T-helper 2 cell treated with Interferon-gamma antibody and Interleukin-4, amounts not matched to agents 100 ng/mL and 5 ng/mL, for 36 hours (primary cell): ENCODE measurements at regions not wholly inside any gene's neighbourhood (a gene's known extent, or its start where the extent isn't known, plus 50 kb on each side); places are given as distances from the start of the nearest gene placed in this dataset.

ENCODE experiments used
- intact Hi-C: fragments of 100-400 bp; cut with micrococcal nuclease; formaldehyde crosslinking; loops from one replicate; pipeline ENCODE4 v1.15.1; 2023

- intact Hi-C loops: no loop called here
Observed at GRCh38 chr18:47601581-47602272, 328.7 kb downstream of the SMAD2 start.

DNA sequence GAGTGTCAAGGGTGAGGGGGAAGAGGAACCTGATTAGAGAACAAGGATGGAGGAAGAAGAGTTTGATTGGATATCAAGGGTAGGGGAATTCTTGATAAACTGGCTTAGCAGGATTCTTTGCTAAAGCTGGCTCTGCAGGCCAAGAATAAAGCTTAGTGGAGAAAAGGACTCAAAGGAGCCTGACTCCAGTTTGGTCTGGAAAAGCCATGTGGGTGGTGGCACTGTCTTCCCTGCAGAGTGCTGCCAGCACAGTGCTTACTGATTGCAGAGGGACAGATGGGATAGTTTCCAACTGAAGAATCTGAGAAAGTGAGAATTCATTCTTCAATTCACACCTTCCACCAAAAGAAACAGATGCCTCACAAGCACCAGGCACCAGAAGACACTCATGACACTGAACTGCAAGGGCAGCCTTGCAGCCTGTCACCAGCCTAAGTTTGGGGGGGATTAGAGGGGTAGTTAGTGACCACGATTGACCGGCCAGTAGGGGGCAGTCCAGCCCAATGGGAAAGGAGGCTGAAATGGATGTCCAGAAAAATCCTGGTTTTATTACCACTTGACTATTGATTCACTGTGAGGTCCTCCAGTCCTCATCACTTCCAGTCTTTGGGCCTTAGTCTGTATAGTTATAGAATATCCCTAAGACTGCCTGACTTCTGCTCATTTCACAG is 334.5 kb downstream of the SMAD2 start:
- intact Hi-C loops: loop anchor here (1.0 kb wide), 1 partner anchor 153 kb away; no protein-coding TSS in a partner anchor

DNA sequence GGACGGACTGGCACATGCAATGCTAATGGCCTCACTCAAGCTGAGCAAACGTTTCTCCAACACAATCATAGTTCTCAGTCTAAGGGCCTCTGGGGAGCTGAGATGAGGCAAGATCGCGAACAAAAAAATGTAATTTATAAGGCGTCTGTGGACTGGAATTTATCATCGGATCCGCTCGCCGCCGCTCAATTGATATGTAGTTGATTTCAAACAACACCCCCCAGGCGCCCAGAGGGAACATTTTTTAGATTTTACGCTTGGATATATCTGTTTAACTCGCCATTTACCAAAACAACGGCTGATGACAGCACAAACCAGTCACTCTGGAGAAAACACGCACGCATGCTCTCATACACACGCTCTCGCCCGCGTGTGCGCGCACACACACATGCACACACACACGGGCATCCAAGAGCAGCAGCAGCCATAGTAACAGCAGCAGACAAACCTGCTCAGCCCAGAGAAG is 335.8 kb downstream of the SMAD2 start:
- intact Hi-C loops: no loop called here

GRCh38 chr18:47593744-47594472 is 336.6 kb downstream of the SMAD2 start:
- intact Hi-C loops: no loop called here

- intact Hi-C loops: no loop called here
Observed at GRCh38 chr18:47591429-47591828, 339.0 kb downstream of the SMAD2 start.

DNA sequence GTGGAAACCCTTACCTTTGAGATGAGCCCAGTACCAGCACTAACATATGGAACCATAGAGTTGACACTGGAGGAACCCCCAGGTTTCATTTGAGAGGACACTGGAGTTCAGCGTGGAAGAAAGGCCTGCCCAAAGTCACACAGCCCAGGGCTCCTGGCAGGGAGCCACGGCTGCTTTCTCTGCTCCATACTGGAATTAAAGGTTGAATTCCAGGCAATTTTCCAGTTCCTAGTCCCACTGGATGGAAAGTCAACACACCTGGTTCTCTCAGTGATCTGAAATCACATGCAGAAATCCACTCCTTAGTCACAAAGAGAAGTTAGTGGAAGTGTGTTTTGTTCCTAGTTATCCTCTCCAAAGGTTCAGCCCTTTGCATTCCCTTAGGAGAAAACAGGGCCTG is 336.1 kb upstream of the SKOR2 start:
- intact Hi-C loops: no loop called here

DNA sequence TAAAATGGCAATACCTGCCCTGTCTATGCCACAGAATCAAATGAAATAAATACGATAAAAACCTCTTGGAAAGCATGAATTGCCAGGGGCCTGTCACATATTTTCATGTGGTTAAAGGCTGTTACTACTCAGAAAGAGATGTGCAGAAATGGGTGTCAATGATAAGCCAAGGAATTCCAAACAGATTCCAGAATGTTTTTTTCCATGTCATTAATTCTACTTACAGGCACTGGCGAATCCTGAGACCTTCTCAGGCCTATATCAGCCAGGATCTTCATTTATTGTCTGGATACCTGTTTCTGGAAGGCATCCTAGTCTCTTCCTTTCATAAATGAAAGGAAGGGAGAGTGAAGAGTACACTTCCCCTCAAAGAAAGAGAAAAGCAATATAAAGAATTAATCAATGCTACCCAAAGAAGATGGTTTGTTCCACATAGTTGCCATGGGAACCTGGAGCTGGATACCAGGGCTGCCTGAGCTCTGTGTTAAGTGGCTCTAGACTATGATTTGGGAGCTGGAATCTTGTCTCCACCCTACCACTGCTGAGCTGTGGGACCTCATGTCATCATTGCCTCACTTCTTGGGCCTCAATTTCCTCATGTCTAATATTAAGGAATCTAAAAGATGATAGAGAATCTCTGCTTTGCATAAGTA is 335.1 kb upstream of the SKOR2 start:
- intact Hi-C loops: no loop called here

DNA sequence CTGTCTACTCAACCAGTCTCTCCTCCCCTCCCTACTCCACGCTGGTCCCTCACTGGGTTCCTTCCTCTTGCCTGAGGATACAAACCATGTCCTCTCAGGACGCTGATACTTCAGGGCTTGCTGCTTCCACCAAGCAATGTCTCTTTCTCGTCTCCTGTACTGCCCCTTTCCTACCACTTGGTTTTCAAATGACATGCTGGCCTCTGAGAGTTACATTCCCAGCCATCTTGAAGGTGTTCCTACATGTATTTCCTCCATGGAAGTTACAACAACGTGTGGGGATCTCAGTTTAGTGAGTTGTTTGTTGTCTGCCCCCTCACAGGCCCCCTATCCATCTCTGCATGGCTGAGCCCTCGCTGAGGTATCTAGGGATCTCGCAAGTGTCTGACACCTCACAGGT is 334.5 kb upstream of the SKOR2 start:
- intact Hi-C loops: no loop called here

- intact Hi-C loops: no loop called here
Observed at GRCh38 chr18:47585136-47585535, 333.7 kb upstream of the SKOR2 start.

DNA sequence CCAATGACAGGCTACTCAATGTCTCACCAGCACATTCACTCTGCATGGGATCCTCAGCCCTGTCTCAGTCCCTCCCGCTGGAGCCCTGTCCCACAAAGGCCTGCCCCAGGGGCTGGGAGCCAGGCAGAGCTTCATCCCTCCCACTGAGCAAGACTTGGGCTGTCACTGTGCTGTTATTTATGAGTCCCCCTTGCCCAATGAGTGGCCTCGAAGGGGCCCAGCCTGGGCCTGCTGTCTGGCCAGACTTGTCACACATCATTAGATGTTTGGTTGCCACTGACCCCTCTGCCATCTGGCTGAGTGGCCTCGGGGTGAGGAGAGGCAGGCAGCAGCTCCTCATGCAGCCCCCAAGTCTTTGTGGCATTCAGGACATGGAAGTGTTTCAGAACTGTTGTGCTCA is 330.6 kb upstream of the SKOR2 start:
- intact Hi-C loops: no loop called here

- intact Hi-C loops: no loop called here
Observed at GRCh38 chr18:47577520-47577919, 326.1 kb upstream of the SKOR2 start.

DNA sequence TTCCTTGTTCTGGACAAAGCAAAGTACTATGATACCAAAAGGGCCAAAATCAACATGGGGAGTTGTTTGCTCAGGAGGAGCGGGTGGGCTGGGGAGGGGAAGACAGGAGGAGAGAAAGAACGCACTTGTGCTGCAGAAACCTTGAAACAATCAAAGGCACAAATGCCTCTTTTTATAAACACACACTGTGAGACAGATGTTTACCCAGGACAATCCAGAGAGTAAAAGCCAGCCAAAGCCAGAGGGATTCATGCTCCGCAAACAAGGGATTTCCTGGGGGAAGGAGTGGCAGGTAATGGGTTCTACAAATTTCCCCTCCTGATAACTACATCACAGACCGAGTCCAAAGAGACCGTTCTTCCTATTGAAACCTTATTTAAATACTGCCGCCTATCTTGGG is 323.5 kb upstream of the SKOR2 start:
- intact Hi-C loops: no loop called here

- intact Hi-C loops: no loop called here
Observed at GRCh38 chr18:47571957-47572356, 320.5 kb upstream of the SKOR2 start.

- intact Hi-C loops: no loop called here
Observed at GRCh38 chr18:47566809-47567208, 315.3 kb upstream of the SKOR2 start.

DNA sequence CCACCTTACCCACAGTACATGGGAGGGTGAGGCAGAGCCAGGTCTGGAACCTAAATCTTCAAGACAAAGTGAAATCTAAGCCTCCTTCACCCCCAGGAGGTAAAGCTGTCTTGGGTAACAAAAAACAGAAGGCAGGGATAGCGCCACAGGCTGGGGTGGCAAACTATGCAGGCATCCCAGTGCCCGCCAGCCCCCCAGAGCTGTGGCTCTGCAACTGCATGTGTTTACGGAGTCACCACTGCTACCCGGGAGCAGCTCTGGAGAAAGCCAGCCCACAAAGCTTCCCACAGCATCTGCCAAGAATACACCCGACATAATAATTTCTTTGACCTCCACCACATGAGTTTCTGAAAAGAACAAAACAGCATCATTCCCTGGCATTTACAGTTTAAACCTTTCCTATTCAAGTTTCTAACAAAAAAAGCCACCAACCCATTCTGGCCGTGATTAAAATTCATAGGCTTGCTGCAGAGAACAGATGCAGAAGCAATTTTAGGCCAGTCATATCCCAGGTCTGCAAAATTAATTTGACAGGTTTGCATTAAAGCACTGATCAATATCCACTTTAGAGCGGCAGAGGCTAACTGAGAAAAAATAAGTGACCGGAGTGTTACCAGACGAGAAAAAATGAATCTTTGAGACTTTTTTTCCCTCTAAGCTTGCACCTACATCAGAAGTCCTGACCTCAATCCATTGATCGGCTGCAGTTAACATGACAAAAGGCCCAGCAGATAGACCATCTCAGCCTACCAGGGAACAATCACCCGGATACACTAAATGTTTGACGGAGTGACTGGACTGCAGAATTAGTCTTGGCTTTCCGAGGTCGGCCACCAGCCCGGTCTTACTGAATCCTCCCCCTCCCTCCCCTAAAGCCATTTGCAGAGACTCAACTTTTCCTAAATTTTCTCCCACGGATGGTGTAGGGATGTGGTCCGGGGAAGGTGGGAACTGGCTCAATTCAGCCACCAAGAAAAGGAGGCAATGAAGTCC is 309.6 kb upstream of the SKOR2 start:
- intact Hi-C loops: no loop called here

- intact Hi-C loops: no loop called here
Observed at GRCh38 chr18:47558110-47558750, 306.8 kb upstream of the SKOR2 start.

DNA sequence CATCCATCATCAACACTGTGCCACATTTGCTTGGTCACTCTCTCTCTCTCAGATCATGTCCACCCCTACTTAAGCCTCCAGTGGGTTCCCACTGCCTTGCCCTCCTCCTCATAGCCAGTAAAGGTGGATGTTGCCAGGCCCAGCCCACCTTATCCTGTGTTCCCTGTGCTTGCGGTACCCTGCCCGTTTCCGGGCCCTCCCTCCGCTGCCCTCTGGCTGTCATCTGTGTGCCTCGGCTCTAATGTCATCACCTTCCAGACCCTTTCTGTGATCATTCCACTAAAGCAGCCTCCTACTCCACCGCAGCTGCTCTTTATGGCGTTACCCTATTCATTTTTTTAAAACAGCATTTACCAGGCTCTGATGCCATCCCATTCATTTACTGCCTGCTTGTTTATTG is 305.7 kb upstream of the SKOR2 start:
- intact Hi-C loops: no loop called here

- intact Hi-C loops: no loop called here
Observed at GRCh38 chr18:47552783-47553182, 301.3 kb upstream of the SKOR2 start.

DNA sequence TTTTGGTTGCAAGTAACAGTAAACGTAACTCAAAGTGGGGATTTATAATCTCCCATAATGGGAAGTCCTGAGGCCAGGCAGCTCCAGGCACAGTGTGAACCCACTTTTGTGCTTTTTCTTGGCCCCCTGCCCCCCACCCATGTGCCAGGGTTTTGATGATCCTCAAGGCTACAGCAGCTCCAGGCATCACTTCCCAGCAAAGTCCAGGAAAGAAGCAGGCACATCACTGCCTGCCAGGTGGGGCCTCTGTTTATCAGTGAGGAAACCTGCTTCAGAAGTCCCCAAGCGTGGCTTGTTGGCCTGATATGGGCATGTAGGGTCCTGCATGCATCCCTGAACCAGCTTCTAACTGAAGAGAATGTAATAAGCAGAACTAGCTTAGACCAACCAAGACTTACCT is 299.2 kb upstream of the SKOR2 start:
- intact Hi-C loops: no loop called here

DNA sequence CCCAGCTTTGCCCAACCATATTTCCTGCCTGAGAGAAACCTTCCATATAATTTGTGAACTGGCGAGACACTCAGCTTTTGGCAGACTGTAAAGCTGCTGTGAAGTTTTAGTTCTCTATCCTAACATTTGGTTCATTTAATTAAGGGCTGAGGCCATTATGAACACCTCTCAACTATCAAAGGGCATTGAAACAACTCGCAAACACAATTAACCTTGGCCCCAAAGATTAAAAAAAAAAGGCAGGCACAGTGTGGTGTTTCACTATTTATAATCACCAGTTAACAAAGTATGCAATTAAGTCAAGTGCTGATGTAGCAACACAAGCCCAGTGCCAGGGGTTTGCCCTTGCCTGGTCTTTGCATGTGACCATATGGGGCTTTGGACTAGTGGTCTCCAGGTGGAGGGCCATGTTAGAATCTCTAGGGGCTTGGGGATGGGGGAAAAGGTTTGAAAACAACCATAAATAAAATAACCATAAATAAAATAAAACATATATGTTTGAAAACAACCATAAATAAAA is 297.6 kb upstream of the SKOR2 start:
- intact Hi-C loops: no loop called here
